ENCODE measurements at regions not wholly inside any gene's neighbourhood (a gene's known extent, or its start where the extent isn't known, plus 50 kb on each side); places are given as distances from the start of the nearest gene placed in this dataset.

DNA sequence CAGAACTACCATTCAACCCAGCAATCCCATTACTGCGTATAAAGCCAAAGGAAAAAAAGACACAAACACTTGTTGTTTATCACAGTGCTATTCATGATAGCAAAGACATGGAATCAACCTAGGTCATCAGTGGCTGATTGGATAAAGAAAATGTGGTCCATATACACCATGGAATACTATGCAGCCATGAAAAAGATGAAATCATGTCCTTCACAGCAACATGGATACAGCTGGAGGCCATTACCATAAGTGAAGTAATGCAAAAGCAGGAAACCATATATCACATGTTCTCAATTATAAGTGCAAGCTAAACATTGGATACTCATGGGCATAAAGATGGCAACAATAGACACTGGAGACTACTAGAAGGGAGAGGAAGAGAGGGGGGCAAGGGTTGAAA is 299.6 kb downstream of the ADGRG6 start:
- Histone ChIP-seq H3K27ac (replicated peaks) (no peak overlapping the region), H3K27me3 (ENCODE audit: low read depth) (peaks cover 15% of the 10 kb centered on the region), H3K4me3 (no peak overlapping the region), H3K9me3 (replicated peaks) (peaks cover 9% of the 10 kb centered on the region), H3K4me1 (no peaks in the 10 kb centered on the region), H3K36me3 (no peaks in the 10 kb centered on the region)
- DNase-seq, result no peak
- intact Hi-C loops (cut with micrococcal nuclease), result no loop called here
- no peak for TF ChIP-seq CTCF (IDR thresholded peaks at IDR 0.05; ENCODE audit: borderline replicate concordance)

- Histone ChIP-seq H3K4me1 (no peaks in the 10 kb centered on the region), H3K4me3 (no peak overlapping the region), H3K36me3 (no peaks in the 10 kb centered on the region), H3K27ac (replicated peaks) (no peak overlapping the region), H3K27me3 (ENCODE audit: low read depth) (peaks cover 30% of the 10 kb centered on the region), H3K9me3 (replicated peaks) (peaks cover 9% of the 10 kb centered on the region)
- TF ChIP-seq CTCF (IDR thresholded peaks at IDR 0.05; ENCODE audit: borderline replicate concordance), result no peak
- intact Hi-C loops (cut with micrococcal nuclease), result no loop called here
- DNase-seq, result no peak
Measured at GRCh38 chr6:142602972-142603371, 301.2 kb downstream of the ADGRG6 start.

DNA sequence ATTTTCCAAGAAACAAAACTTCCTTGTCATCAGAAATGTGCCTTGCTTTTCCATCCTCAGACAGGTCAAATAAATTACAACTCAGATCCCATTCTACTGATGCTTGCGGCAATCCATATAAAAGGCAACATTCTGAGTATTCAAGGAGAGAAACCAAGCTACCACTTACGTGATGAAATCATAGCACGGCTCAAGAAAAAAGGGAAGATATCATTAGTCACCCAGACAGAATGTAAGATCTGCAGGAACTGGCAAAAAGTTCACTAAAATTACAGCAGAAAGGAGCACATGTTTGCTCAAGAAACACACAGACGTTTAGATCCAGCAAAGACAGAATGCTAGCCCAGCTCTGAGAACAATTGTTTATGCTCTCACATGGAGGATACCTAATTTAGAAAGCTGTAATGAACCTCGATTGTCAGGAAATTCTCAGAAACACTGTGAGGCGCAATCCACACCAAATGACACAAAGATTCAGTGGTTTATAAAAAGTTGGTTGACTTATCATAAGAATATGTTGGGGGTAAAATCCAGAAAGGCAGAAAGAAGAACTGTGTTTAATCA is 304.2 kb downstream of the ADGRG6 start:
- Histone ChIP-seq H3K4me1 (no peaks in the 10 kb centered on the region), H3K36me3 (no peaks in the 10 kb centered on the region), H3K27me3 (ENCODE audit: low read depth) (peaks cover 30% of the 10 kb centered on the region), H3K4me3 (no peak overlapping the region), H3K9me3 (replicated peaks) (peaks cover 9% of the 10 kb centered on the region), H3K27ac (replicated peaks) (no peak overlapping the region)
- DNase-seq, result no peak
- intact Hi-C loops (cut with micrococcal nuclease), result no loop called here
- TF ChIP-seq CTCF (IDR thresholded peaks at IDR 0.05; ENCODE audit: borderline replicate concordance), result no peak

GRCh38 chr6:142612956-142613355 is 311.1 kb downstream of the ADGRG6 start:
- H3K27me3 ChIP-seq (ENCODE audit: low read depth), result no peaks in the 10 kb centered on the region
- H3K27ac ChIP-seq (replicated peaks), result no peak overlapping the region
- no peak overlapping the region for H3K4me3 ChIP-seq
- DNase-seq, result no peak
- no peaks in the 10 kb centered on the region for H3K4me1 ChIP-seq
- intact Hi-C loops (cut with micrococcal nuclease), result no loop called here
- no peaks in the 10 kb centered on the region for H3K36me3 ChIP-seq
- no peak for TF ChIP-seq CTCF (IDR thresholded peaks at IDR 0.05; ENCODE audit: borderline replicate concordance)
- H3K9me3 ChIP-seq (replicated peaks), result peaks cover 11% of the 10 kb centered on the region

DNA sequence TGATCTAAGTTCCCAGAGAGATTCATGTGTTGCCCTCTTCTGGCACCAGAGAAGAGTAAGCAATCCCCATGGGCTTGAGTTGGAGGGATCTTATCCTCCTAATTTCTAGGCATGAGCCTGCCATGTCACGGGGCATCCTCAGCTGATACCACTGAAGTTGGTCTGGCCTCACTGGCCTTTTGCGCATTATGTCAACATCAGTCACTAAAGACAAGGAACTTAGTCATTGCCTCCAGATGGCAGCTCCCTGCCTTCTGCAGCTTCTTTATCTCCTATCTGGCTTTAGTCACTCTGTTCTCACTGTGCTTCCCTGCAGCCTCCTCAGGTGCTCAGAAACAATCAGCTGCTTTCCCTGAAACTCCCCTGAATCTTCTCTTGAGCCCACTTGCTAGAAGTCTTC is 312.2 kb downstream of the ADGRG6 start:
- no peaks in the 10 kb centered on the region for H3K36me3 ChIP-seq
- no peak for TF ChIP-seq CTCF (IDR thresholded peaks at IDR 0.05; ENCODE audit: borderline replicate concordance)
- DNase-seq, result no peak
- H3K9me3 ChIP-seq (replicated peaks), result peaks cover 11% of the 10 kb centered on the region
- intact Hi-C loops (cut with micrococcal nuclease), result no loop called here
- H3K27me3 ChIP-seq (ENCODE audit: low read depth), result no peaks in the 10 kb centered on the region
- H3K4me1 ChIP-seq, result no peaks in the 10 kb centered on the region
- H3K4me3 ChIP-seq, result no peak overlapping the region
- H3K27ac ChIP-seq (replicated peaks), result no peak overlapping the region

Measured in left ventricle myocardium inferior (tissue), 1 donor.